MM.1S (cell line): ENCODE measurements at regions not wholly inside any gene's neighbourhood (a gene's known extent, or its start where the extent isn't known, plus 50 kb on each side); places are given as distances from the start of the nearest gene placed in this dataset.

Experiments used
- CTCF ChIP-seq: fragments of 300-600 bp; sonication (generic); IDR thresholded peaks from 2 replicates; pipeline ENCODE4 v1.5.1; 2016; ENCODE audit warnings: antibody characterized with exemption, low read length, mixed read lengths
- EZH2 ChIP-seq: fragments of 300-600 bp; sonication (generic); optimal IDR thresholded peaks from 2 replicates; pipeline ENCODE3; 2017; ENCODE audit warnings: low read depth, mild to moderate bottlenecking, antibody characterized with exemption, low read length, mixed read lengths
- EZH2phosphoT487 ChIP-seq: fragments of 300-600 bp; sonication (generic); IDR thresholded peaks from 2 replicates; pipeline ENCODE4 v1.6.1; 2018; ENCODE audit warnings: antibody characterized with exemption, low read length

GRCh38 chr13:38002606-38003005, 133.0 kb upstream of the TRPC4 start:
- TF ChIP-seq CTCF (no peak), EZH2 (no peak), EZH2phosphoT487 (no peak)
